Trophoblast cell (in vitro differentiated cells and primary cell): ENCODE measurements at regions not wholly inside any gene's neighbourhood (a gene's known extent, or its start where the extent isn't known, plus 50 kb on each side); places are given as distances from the start of the nearest gene placed in this dataset.

Source experiments
- DNase-seq, 2 donors: peaks; one replicate each; pipeline ENCODE4 v3.0.0-alpha.2; 2016
- H2AFZ ChIP-seq: 2 replicates; pipeline ENCODE4 v1.6.1; 2013; ENCODE audit warnings: low read length, moderate library complexity, mild to moderate bottlenecking; ENCODE audit not compliant: insufficient read depth, poor library complexity
- H2AK5ac ChIP-seq: 2 replicates; pipeline ENCODE4 v1.6.1; 2013; ENCODE audit warnings: mild to moderate bottlenecking, low read length
- H2BK120ac ChIP-seq: 2 replicates; pipeline ENCODE4 v1.6.1; 2013; ENCODE audit warnings: low read length, mild to moderate bottlenecking, moderate library complexity; ENCODE audit not compliant: insufficient read depth, poor library complexity
- H2BK12ac ChIP-seq: 2 replicates; pipeline ENCODE4 v1.6.1; 2013; ENCODE audit warnings: mild to moderate bottlenecking, low read length, moderate library complexity
- H2BK5ac ChIP-seq: 2 replicates; pipeline ENCODE4 v1.6.1; 2013; ENCODE audit warnings: low read length, low read depth, moderate library complexity, mild to moderate bottlenecking; ENCODE audit not compliant: poor library complexity
- H3K14ac ChIP-seq: 2 replicates; pipeline ENCODE4 v1.6.1; 2013; ENCODE audit warnings: mild to moderate bottlenecking, low read length
- H3K18ac ChIP-seq: 2 replicates; pipeline ENCODE4 v1.6.1; 2013; ENCODE audit warnings: mild to moderate bottlenecking, low read length
- H3K23ac ChIP-seq: 2 replicates; pipeline ENCODE4 v1.6.1; 2013; ENCODE audit warnings: low read length
- H3K27ac ChIP-seq: 2 replicates; pipeline ENCODE4 v1.5.1; 2013; ENCODE audit warnings: low read depth, mild to moderate bottlenecking, inconsistent platforms, low read length, moderate library complexity
- H3K27me3 ChIP-seq: 2 replicates; pipeline ENCODE4 v1.6.1; 2013; ENCODE audit warnings: inconsistent platforms, mild to moderate bottlenecking, low read length, moderate library complexity; ENCODE audit not compliant: insufficient read depth
- H3K36me3 ChIP-seq, 2 experiments: 1 replicate in 1 of 2; 2 replicates in 1 of 2; pipeline ENCODE4 v1.6.1; 2013; ENCODE audit warnings: low read length in 2 of 2, mild to moderate bottlenecking in 2 of 2, moderate library complexity in 1 of 2; ENCODE audit not compliant: insufficient read depth in 2 of 2, control insufficient read depth in 1 of 2
- H3K4ac ChIP-seq: 2 replicates; pipeline ENCODE4 v1.6.1; 2013; ENCODE audit warnings: low read depth, mild to moderate bottlenecking, low read length, moderate library complexity
- H3K4me1 ChIP-seq, 2 experiments: 1 replicate in 1 of 2; 2 replicates in 1 of 2; pipeline ENCODE4 v1.6.1; 2013; ENCODE audit warnings: low read length in 2 of 2, mild to moderate bottlenecking in 2 of 2, moderate library complexity in 1 of 2; ENCODE audit not compliant: insufficient read depth in 2 of 2, control insufficient read depth in 1 of 2
- H3K4me2 ChIP-seq: 2 replicates; pipeline ENCODE4 v1.6.1; 2013; ENCODE audit warnings: inconsistent platforms, mild to moderate bottlenecking, low read length, moderate library complexity
- H3K4me3 ChIP-seq: 2 replicates; pipeline ENCODE4 v1.5.1; 2013; ENCODE audit warnings: mild to moderate bottlenecking, low read depth, low read length, inconsistent platforms
- H3K79me1 ChIP-seq: one replicate; pipeline ENCODE4 v1.6.1; 2013; ENCODE audit warnings: low read length
- H3K79me2 ChIP-seq: 2 replicates; pipeline ENCODE4 v1.6.1; 2013; ENCODE audit warnings: low read length, mild to moderate bottlenecking; ENCODE audit not compliant: control insufficient read depth, insufficient read depth, poor library complexity
- H3K9ac ChIP-seq: 2 replicates; pipeline ENCODE4 v1.6.1; 2013; ENCODE audit warnings: mild to moderate bottlenecking, low read length
- H3K9me3 ChIP-seq: 2 replicates; pipeline ENCODE4 v1.6.1; 2013; ENCODE audit warnings: low read depth, mild to moderate bottlenecking, control low read depth, inconsistent platforms, low read length; ENCODE audit not compliant: insufficient read depth
- H4K12ac ChIP-seq: 2 replicates; pipeline ENCODE4 v1.6.1; 2013; ENCODE audit warnings: low read depth, mild to moderate bottlenecking, low read length, moderate library complexity
- H4K8ac ChIP-seq: 2 replicates; pipeline ENCODE4 v1.6.1; 2013; ENCODE audit warnings: low read depth, mild to moderate bottlenecking, low read length, moderate library complexity
- H4K91ac ChIP-seq: one replicate; pipeline ENCODE4 v1.6.1; 2013; ENCODE audit warnings: low read depth, mild to moderate bottlenecking, low read length, moderate library complexity
- WGBS: extraction: QIAGEN DNeasy Blood & Tissue Kit; methylation state at CpG from one replicate; pipeline ENCODE4 v1.1.7; 2013; ENCODE audit warnings: missing lambda C conversion rate; ENCODE audit not compliant: insufficient read length, insufficient coverage; ENCODE audit errors: extremely low coverage; 5-methylcytosine and 5-hydroxymethylcytosine counted together

DNA sequence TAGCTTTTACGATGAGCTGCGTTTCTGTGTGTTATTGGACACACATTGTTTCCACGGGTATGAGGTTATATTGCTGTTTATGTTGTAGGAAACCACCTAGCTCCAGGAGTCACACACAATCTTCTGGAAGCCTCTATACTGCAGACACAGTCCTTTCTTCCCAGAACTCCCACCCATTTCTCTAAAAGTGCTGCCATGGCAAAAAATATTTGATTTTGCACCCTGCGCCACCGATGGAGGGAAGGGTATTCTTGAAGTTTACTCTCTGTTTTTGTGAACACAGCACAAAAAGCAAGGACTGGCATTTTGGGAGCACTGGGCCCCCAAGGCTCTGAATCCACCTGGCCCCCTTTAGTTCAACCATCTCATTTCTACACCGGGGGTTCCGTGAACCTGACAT, 187.5 kb downstream of the ICE1 start:
- H2AFZ ChIP-seq = no peak overlapping the region
- no peak overlapping the region for H3K27ac ChIP-seq
- H3K36me3 ChIP-seq = no peaks in the 10 kb centered on the region
- no peak overlapping the region for H2BK12ac ChIP-seq
- H2BK120ac ChIP-seq = no peak overlapping the region
- H3K4ac ChIP-seq = no peak overlapping the region
- DNase-seq = no peak
- H3K79me1 ChIP-seq = no peaks in the 10 kb centered on the region
- no peaks in the 10 kb centered on the region for H3K4me1 ChIP-seq
- no peaks in the 10 kb centered on the region for H3K27me3 ChIP-seq
- no peak overlapping the region for H3K14ac ChIP-seq
- H3K23ac ChIP-seq = no peak overlapping the region
- no CpG with 5 or more reads among the region's 7 CpGs for WGBS
- no peak overlapping the region for H3K18ac ChIP-seq
- H2AK5ac ChIP-seq = no peak overlapping the region
- no peaks in the 10 kb centered on the region for H3K9me3 ChIP-seq
- H3K4me2 ChIP-seq = no peak overlapping the region
- H4K8ac ChIP-seq = no peak overlapping the region
- H3K9ac ChIP-seq = no peak overlapping the region
- no peak overlapping the region for H2BK5ac ChIP-seq
- no peak overlapping the region for H3K4me3 ChIP-seq
- H4K91ac ChIP-seq = no peak overlapping the region
- H4K12ac ChIP-seq = no peak overlapping the region
- H3K79me2 ChIP-seq = no peaks in the 10 kb centered on the region

DNA sequence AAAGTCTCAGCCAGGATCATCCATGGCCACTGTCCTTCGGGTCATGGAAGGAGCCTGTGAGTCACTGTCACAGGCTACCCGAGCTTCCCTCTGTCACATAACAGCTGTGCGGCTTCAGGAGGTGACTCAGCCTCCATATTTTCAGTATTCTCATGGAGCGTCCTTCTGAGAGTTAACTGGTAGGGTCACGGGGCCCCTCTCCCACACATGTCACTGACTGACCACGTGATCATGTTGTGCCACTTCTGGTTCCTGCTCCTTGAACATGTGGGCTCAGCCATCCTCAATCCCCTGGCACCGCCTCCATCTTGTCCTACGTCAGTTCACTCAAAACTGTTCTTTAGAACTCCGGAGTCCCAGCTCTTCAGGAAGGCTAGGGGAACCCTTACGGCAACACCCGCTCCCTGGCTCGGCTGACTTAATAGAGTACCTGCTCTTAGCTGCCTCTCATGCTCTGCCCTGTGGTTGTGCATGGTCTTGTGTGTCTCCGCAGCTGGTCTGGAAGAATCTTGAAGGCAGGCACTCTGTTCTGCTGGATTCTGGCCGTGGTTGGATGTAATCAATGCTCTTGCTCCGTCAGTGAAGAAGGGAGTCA, 182.8 kb downstream of the ICE1 start:
- no peak overlapping the region for H2BK12ac ChIP-seq
- peak in 1 of 2 donors; percentile 7 for DNase-seq
- H3K4me2 ChIP-seq = no peak overlapping the region
- H3K18ac ChIP-seq = no peak overlapping the region
- no peak overlapping the region for H4K8ac ChIP-seq
- H3K9ac ChIP-seq = no peak overlapping the region
- H3K4me3 ChIP-seq = no peak overlapping the region
- no peaks in the 10 kb centered on the region for H3K36me3 ChIP-seq
- no peaks in the 10 kb centered on the region for H3K9me3 ChIP-seq
- H4K91ac ChIP-seq = no peak overlapping the region
- H3K23ac ChIP-seq = no peak overlapping the region
- no peak overlapping the region for H2AFZ ChIP-seq
- no peak overlapping the region for H2AK5ac ChIP-seq
- H3K79me1 ChIP-seq = no peaks in the 10 kb centered on the region
- H3K14ac ChIP-seq = no peak overlapping the region
- H3K79me2 ChIP-seq = no peaks in the 10 kb centered on the region
- no peak overlapping the region for H4K12ac ChIP-seq
- H3K27me3 ChIP-seq = no peaks in the 10 kb centered on the region
- no peak overlapping the region for H2BK120ac ChIP-seq
- no peak overlapping the region for H2BK5ac ChIP-seq
- no CpG with 5 or more reads among the region's 15 CpGs for WGBS
- H3K4ac ChIP-seq = no peak overlapping the region
- H3K27ac ChIP-seq = no peak overlapping the region
- no peaks in the 10 kb centered on the region for H3K4me1 ChIP-seq

DNA sequence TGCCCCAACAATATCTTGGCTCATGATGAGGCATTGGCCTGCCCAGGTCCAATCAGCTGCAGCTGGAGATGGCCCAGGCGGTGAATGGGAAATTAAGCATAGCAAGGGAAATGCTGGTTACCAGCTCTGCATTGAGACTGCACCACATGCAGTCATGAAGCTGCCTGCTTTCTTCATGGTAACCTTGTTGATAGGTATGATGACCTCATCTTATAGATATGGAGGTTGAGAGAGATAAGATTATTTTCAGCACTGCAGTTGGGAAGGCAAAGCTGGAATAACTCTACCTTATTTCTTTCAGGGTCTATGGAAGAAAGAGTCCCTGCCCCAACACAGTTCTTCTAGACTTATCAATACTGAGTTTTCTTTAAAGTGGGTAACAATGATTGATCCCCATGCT, 180.1 kb downstream of the ICE1 start:
- H3K9ac ChIP-seq = no peak overlapping the region
- no peak overlapping the region for H2AFZ ChIP-seq
- H3K18ac ChIP-seq = no peak overlapping the region
- H3K4me3 ChIP-seq = no peak overlapping the region
- no peaks in the 10 kb centered on the region for H3K36me3 ChIP-seq
- H4K8ac ChIP-seq = no peak overlapping the region
- no peak overlapping the region for H4K91ac ChIP-seq
- no peak overlapping the region for H3K27ac ChIP-seq
- DNase-seq = no peak
- H3K23ac ChIP-seq = no peak overlapping the region
- no peaks in the 10 kb centered on the region for H3K27me3 ChIP-seq
- H2BK120ac ChIP-seq = no peak overlapping the region
- H3K79me1 ChIP-seq = no peaks in the 10 kb centered on the region
- no peak overlapping the region for H3K14ac ChIP-seq
- no peaks in the 10 kb centered on the region for H3K79me2 ChIP-seq
- H3K4me2 ChIP-seq = no peak overlapping the region
- peaks cover 3% of the 10 kb centered on the region for H3K9me3 ChIP-seq
- no CpG with 5 or more reads among the region's 1 CpG for WGBS
- H3K4ac ChIP-seq = no peak overlapping the region
- no peak overlapping the region for H2BK12ac ChIP-seq
- no peaks in the 10 kb centered on the region for H3K4me1 ChIP-seq
- no peak overlapping the region for H2BK5ac ChIP-seq
- no peak overlapping the region for H4K12ac ChIP-seq
- H2AK5ac ChIP-seq = no peak overlapping the region

DNA sequence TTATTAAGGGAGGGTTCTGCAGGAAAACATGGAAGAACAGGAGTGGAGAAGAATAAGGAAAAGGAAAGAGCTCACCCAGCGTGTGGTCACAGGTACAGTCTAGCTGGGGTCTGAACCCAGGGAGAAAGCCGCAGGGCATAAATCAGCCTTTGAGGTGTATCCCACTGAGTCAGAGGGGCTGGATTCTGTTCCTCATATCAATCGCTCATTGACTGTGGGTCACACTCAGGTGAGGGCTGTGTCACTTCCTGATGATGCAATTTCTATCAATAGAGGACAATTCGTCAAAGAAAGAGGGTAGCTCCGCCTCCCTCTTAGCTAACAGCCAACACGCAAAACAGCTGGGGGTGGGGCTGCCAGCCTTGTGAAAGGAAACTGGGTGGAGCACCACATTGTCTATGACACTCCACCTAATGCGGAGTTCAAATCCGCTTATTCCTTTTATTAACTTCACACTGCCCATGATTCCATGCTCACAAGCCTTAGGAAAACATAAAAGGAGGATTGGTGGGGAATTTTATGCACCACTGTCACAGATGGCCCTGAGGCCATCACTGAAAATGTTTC, 176.2 kb downstream of the ICE1 start:
- WGBS = no CpG with 5 or more reads among the region's 8 CpGs
- H2AK5ac ChIP-seq = no peak overlapping the region
- no peak overlapping the region for H3K9ac ChIP-seq
- no peaks in the 10 kb centered on the region for H3K79me2 ChIP-seq
- H3K4me2 ChIP-seq = no peak overlapping the region
- no peak overlapping the region for H2BK120ac ChIP-seq
- no peak overlapping the region for H3K14ac ChIP-seq
- no peak overlapping the region for H4K12ac ChIP-seq
- H4K8ac ChIP-seq = no peak overlapping the region
- H2BK5ac ChIP-seq = no peak overlapping the region
- no peaks in the 10 kb centered on the region for H3K27me3 ChIP-seq
- H3K18ac ChIP-seq = no peak overlapping the region
- H3K23ac ChIP-seq = no peak overlapping the region
- H3K4me1 ChIP-seq = no peaks in the 10 kb centered on the region
- H3K9me3 ChIP-seq = peaks cover 3% of the 10 kb centered on the region
- no peak for DNase-seq
- no peak overlapping the region for H3K4ac ChIP-seq
- H4K91ac ChIP-seq = no peak overlapping the region
- no peak overlapping the region for H3K4me3 ChIP-seq
- no peak overlapping the region for H3K27ac ChIP-seq
- H2AFZ ChIP-seq = no peak overlapping the region
- no peaks in the 10 kb centered on the region for H3K36me3 ChIP-seq
- H2BK12ac ChIP-seq = no peak overlapping the region
- H3K79me1 ChIP-seq = no peaks in the 10 kb centered on the region
